Gastrocnemius medialis (tissue), 4 donors: ENCODE measurements at regions not wholly inside any gene's neighbourhood (a gene's known extent, or its start where the extent isn't known, plus 50 kb on each side); places are given as distances from the start of the nearest gene placed in this dataset.

Experiments used
- CTCF ChIP-seq, 5 experiments: fragments of 450-650 bp in 3 of 5; fragments of 200-600 bp in 2 of 5; sonication (generic) in 2 of 5; IDR thresholded peaks in 4 of 5; conservative IDR thresholded peaks in 1 of 5; 1 replicate in 4 of 5; 2 replicates in 1 of 5; pipeline ENCODE4 v1.5.1; 2016 to 2019; ENCODE audit warnings: antibody characterized with exemption in 5 of 5, mild to moderate bottlenecking in 3 of 5, moderate library complexity in 3 of 5
- POLR2A ChIP-seq, 2 donors: fragments of 450-650 bp; IDR thresholded peaks; one replicate each; pipeline ENCODE4 v1.6.1; 2017; ENCODE audit warnings: antibody characterized with exemption in 2 of 2, mild to moderate bottlenecking in 2 of 2, moderate library complexity in 2 of 2

- no peak for TF ChIP-seq CTCF (IDR thresholded peaks at IDR 0.05 in 4 of 5, conservative IDR thresholded peaks at IDR 0.05 in 1 of 5)
- TF ChIP-seq POLR2A (IDR thresholded peaks at IDR 0.05) = no peak
Observed at GRCh38 chr16:85984947-85985451, 86.0 kb downstream of the IRF8 start.
